GM21737 (cell line): ENCODE measurements at regions not wholly inside any gene's neighbourhood (a gene's known extent, or its start where the extent isn't known, plus 50 kb on each side); places are given as distances from the start of the nearest gene placed in this dataset.
"Not testable (repeated sequence)": the region's sequence is repeated elsewhere in the genome, so short reads cannot be mapped to it uniquely, and the experiment has no call there.

Experiments used
- ATAC-seq: cut with Tn5 transposase; IDR thresholded peaks from one replicate; pipeline ENCODE4 v1.9.1; 2021; ENCODE audit warnings: mild to moderate bottlenecking, moderate library complexity; ENCODE audit not compliant: unreplicated experiment

DNA sequence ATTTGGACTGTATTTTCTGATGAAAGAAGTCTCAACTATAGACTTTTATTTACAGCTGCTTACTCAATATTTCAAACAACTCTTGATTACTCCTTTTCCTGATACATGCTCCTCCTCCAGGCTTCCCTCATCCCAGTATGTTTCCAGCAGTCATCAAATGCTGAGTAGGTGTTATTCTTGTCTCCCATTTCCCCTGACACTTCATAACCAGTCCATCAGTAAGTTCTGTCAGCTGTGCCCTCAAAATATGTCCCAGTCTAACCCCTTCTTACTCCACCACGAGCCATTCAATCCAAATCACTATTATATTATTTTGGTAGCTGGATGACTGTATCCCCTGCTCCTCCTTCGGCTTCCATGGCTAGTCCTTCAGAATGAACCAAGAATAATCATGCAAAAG lies 189.1 kb upstream of the DTNA start:
- ATAC-seq = no peak

DNA sequence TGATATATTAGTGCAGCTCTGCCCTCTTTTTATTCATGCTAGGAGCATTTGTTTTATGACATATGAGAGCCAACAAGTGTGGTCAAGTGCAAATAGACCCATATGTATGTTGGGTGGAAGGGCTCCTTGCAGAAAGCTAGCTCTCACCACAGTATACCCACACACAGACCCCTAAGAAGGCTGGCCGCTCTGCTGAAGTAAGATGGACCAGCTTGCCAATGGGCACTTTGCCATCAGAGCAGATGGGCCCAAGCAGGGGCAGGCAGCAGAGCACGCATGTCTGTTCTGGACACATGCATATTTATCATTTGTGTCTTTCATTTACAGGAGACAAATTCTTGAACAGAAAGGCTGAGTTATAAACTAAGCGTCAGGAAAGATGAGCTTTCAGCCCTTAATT lies 187.5 kb upstream of the DTNA start:
- ATAC-seq = no peak

DNA sequence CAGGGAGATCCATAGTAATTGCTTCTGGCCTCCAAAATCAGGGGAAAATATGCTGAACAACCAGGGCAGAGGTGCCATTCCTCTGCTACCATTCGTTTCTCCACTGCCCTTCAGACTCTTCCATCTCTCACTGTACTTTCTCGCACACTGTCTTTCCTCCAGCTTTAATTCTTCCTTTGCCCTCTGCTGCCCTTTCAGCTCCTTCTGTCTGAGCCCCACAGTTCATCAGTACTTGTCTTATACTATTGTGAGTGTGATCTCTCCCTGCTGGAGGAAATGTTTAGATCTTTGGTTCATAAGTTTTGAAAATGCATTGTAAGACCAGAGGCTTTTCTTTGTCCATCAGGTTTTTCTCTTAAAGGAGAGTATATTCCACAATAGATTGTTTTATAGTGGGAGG lies 184.9 kb upstream of the DTNA start:
- ATAC-seq = no peak

DNA sequence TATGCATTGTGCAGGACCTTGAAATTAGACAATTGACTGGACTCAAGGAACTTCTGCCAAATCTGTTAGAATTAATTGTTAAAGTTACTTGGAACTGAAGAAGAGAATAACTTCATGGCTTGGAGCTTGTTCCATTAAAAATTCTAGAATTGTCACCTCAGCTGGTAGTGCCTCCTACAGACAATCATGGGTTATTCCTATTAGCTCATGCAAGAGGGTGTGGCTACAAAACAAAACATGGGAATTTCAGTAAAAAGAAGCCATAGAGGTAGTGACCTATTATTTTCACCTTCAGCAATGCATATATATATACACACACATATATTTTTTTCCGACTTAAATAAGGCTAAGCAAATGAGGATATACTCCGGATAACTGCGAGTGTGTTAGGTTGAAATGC lies 181.9 kb upstream of the DTNA start:
- ATAC-seq = no peak

DNA sequence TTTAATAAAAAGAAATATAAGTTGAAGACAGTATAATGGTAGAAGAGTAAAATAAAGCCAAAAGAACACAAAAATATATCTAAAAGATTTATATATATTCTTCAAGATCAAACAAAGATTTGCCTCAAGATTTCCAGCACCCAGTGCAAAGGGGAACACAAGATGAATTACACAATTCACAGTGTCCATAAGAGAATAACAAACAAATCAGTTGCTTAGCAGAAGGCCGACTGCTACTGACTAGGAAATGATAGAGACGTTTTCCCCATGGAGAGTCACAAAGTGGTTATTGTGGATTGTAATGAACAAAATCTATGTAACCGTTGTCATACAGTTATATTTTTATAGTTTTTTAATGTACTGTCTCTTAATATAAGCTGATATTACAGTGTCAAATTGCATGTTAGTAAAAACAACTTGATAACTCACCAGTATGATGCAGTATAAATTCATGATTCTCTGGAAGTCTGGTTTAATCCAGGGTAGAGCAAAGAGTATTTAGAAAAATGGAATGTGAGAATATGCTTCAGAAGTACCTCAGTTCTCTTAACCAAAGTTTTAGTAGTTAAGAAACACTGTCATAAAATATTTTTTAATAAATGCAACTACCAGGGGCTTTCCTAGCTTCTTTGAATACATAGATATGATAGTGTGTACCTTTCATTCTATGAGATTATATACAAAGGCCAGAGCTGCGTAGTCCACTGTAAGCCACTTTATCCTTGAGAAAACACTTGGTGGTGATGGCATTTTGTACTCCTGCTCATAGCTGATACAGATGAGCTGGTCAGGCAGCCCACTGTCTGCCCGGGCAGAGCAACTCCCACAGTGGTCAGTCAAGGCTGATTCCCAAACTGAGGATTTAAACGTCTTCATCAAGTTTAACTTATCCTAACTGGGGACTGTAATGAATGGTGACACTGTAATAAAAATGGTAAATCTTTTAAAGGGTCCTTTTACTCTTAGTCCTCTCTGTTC lies 180.5 kb upstream of the DTNA start:
- no peak for ATAC-seq

DNA sequence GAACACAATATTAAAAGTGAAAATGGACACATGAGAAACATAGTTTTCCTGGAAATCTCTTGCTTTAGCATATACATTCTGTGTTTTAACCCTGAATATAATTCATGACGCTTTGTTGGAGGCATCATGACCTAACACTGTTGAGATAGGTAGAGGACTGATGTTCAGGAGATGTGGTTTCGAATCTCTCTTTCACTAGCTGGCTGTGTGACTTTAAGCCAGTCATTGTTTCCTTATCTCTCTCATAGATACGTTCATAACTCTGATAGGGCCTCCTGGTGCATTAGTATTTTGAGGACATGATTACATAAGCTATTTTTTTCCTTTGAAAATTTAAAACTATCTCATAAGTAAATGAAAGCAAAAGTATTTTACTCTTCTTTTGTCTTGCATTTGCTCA lies 179.0 kb upstream of the DTNA start:
- ATAC-seq = no peak

DNA sequence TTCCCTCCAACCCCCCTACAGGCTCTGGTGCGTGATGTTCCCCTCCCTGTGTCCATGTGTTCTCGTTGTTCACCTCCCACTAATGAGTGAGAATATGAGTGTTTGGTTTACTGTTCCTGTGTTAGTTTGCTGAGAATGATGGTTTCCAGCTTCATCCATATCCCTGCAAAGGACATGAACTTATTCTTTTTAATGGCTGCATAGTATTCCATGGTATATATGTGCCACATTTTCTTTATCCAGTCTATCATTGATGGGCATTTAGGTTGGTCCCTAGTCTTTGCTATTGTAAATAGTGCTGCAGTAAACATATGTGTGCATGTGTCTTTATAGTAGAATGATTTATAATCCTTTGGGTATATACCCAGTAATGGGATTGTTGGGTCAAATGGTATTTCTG lies 175.5 kb upstream of the DTNA start:
- not testable (repeated sequence) for ATAC-seq

DNA sequence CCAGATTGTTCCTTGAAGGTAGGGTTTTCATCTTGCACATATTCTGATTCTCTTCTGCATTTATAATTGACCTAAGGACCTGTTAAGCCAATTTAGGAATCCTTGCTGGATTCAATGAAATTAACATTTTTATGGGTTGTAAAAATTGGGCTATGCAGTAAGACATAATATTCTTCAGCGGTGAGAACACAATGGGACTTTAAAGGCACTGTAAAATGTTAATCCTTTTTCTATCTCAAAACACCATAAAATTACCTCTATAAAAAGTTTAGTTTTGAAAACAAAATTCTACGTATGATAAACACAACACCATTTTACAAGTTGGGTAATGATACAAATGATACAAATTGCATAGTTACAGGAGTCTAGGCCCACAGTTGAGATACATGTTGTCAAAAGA lies 169.2 kb upstream of the DTNA start:
- no peak for ATAC-seq

DNA sequence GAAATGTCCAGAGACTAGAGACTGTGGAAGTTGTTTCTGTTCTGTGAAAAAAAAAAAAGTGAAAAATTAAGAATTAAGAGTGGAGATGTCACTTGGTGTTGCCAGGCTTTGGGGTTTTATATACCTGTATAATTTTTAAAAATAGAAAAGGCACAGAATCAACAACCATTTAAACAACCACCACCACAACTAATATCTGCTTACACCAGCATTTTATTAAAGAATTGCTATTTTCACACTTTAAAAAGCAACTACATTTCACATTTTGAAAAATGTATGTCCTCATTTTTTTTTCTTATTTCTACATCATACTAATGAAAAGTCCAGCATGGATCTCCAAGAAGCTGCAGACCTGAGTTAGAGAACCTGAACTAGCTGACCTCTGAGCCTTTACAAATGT lies 167.5 kb upstream of the DTNA start:
- no peak for ATAC-seq

DNA sequence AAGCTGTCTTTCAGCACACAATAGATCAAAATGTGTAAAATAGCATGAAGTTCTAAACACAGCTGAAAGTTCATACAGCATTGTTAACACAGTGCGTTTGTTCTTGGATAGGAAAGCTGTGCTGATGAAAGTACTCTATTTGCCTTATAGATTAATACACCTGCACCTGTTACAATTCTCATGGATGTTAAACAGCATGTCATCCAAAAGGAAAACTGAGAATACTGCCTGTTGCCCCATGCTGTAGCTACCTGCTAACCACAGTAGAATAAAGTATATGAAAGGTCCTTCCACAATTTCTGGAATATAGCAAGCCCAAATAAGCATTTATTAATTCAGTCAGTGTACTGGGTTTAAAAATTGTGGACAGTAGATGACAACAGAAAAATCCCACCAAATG lies 166.7 kb upstream of the DTNA start:
- ATAC-seq = no peak

DNA sequence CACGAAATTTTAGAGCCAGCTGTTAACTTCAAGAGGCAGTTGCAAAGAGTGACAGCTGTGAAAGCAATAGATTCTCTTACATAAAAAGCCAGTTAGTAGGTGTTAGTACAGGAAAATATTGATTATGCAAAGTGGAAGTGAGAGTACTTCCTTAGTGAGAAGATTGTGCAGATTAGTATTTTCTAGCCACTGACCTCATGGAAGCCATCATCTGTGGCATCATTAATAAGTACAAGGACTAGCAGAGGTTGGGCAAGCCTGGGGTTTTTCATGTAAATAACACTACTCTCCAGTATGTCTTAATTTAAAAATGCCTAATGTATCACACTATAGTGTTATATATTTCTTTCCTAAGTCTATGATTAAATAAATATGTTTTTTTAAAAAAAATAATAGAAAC lies 166.2 kb upstream of the DTNA start:
- ATAC-seq = no peak

DNA sequence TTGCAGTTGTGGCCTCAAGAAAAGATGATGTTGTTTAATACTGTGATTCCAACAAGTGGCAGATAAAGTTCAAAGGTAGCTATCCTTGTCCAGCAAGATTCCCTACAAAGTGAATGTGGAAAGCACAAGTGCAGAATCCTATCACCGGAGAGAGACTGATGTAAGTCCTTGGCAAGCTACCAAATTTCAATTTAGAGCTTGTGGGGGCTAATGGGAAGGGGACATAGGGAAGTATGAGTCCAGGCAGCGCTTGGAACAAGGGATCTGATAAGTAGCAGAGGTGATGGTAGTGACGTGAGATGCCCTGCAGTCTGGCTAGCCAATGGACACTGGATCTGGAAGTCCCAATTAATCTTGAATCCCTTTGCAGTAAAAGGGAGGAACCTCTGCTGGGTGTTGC lies 165.2 kb upstream of the DTNA start:
- ATAC-seq = no peak

DNA sequence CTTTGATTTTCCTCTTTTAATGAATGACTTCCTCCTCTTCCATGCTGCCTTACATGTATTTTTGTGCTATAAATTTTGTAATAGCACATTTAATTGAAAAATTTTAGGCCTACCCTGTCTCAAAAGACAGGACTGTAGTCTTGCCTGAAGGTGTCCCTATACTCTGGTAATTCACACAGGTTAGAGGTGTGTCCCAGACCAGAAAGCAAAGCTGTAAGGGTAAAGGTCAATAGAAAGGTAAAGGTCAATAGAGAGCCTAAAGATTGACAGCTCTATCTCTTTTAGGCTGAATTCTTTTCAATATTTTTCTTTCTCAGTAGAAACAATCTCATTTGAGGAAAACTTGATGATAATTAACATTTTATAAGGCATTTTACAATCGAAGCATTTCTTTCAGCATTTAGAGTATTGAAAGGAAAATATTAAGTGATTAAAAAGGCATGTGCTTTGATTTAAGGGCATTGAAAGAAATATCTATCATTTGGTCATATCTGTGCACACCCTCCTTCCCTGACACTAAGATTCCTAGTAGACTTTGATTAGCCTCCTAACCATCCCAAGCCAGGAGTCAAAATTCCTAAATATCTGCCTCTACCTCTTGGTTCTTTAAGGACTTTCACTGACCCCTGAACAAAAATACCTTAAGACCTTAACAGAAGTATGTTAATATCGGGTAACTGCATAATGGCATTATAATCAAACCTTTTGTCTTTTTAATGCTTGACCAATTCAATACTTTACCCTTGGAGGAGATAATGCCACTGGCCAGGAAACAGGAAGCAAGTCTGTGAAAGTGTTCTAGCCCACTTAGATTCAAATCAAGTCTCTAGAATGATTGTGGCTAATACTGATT lies 161.8 kb upstream of the DTNA start:
- no peak for ATAC-seq

DNA sequence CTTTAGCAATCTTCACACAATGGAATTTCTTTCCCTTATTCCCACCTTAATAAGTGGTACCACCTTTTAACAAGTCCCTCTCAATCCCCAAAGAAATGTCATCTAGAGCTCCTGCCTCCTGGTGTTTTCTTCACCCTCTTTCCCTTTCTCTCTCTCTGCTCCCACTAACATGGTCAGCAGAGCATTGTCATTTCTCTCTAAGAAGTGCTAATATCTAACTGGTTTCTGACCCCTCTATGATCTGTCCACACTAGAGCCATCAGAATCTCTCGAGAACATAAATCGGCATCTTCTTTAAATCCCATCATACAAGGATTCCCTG lies 161.2 kb upstream of the DTNA start:
- ATAC-seq = no peak

DNA sequence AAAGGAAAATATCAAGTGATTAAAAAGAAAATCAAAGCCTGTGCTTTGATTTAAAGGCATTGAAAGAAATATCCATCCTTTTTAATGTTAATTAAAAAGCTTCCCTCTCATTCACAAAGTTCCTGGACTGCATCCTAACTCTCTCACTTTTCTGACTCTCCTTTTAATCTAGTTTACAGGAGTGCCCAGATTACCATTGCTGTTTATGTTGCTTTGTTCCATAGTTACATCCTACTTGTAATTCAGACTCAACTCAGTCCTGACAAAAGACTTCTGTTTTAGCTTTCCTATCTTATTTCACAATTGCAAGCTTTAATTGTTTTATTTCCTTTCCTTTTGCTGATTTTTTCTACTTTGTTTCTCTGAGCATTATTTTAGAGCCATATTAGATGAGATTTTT lies 160.7 kb upstream of the DTNA start:
- ATAC-seq = no peak

DNA sequence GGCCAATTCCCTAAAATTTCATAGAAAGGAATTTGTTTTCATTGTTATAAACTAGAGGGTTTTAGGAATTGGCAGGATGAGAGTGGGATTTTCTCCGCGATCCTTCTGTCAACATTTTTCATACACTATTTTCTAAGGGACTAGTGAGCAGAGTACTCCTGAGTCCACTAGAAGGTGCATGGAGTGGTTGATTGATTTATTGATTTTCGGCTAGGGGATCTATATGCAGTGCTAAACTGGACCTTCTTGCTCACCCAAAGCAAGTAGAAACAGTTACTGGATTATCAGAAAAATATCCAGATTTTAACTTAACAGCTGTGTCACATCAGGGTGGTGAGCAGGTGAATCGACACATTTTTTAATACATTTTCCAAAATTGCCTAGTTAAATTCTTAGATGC lies 159.9 kb upstream of the DTNA start:
- no peak for ATAC-seq

DNA sequence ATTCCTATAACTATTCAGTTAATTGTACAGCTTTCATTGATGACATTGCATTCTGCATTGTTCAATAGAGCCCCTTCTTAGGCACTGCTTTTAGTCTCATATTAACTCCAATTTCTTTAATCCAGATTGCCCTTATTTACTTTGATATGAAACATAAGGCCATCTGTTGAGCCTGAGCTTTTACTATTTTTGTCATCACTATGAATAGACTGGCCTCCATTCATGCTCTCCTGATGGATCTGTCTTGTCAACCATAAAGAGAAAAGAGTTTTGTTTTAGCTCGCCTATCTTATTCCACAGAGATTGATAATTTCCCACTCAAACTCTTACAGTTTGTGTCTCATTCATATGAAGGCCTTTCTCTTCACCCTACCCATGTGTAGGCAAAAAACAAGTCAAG lies 159.2 kb upstream of the DTNA start:
- ATAC-seq = no peak

DNA sequence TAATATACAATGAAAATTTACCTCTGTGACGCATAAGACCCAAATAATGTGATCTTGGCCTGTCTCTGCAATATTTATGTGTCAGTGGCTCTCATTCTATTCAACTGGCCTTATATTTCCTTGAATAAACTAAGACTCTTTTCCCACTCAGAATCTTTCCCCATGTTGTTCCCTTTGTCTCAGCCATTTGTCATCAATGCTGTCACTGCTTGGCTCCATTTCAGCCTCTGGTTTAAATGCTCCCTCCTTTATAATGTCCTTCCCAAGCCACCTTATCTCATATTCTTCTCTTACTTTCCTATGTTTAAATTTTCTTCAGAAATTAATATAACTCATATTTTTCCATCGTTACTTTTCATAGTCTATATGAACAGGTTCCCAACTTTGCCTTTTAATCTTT lies 158.3 kb upstream of the DTNA start:
- no peak for ATAC-seq

DNA sequence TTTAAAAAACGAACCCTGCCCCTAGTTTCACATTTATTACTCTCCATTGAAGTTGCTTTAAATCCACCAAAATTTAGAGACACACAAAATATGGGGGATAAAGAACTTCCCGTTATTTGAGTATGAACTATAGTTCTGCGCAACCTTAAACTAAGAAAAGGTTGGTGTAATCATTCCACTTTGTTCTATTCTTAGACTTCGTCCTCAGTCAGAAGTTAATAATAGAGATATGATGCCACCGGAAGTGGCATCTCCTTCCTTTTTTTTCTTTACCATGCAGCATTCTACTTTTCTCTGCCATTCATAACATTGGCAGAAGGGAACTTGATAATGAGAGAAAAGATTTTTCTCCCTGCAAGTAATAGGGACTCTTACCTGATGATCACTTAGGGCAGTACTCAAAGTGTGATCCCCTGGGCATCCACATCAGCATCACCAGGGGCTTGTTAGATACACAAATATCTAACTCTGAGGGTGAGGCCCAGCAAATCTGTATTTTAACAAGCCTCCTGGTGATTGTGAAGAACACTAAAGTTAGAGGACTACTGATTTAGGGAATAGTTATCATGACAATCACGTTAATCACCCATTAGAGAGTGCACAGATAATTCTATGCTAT lies 147.7 kb upstream of the DTNA start:
- ATAC-seq = no peak

DNA sequence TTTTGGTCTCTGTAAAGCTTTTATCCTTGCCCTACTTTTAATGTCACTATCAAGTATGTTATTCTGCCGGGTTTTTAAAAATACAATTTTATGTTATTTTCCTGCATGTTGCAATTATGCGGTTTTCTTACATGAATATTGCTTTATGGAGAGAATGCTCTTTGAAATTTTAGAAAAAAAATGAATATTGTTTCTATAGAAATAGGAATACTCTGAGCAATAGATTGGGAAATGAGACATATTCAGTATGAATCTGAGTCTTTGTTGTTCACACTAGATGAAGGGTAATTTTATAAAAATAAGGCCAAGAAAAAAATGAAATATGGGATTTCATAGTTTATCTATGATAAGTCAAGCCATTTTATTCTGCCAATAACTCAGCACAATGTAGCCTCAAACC lies 142.2 kb upstream of the DTNA start:
- no peak for ATAC-seq

DNA sequence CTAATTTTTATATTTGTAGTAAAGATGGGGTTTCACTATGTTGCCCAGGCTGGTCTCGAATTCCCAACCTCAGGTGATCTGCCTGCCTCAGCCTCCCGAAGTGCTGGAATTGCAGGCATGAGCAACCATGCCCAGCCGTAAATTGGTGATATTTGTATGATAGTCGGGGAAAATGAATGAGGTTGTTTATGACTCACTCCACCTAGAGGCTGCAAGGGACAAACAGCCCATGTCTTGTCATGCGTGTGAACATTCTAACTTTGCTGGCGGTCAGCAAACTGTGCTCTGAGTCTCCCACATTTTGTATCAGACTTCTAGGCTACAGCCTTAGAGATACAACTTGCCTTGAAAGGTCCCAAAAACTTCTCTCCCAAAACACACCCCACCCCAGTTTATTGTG lies 133.5 kb upstream of the DTNA start:
- no peak for ATAC-seq

DNA sequence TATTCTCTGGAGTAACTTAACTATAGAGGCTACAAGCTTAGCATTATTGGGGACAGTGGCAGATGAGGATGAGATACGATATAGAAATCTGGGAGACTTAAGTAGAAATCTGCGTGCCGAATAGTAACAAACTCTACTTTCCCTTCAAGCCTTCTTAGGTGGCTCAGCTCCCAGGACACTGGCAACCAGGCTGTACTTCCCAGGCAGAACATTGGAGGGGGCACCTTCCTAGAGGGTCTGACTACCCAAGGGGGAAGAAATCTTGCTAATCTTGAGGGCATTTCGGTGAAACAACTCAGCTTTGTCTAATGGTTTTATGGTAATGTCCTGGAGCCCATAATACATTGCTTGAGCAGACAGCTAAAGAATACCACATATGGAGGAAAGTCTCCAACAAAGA lies 126.2 kb upstream of the DTNA start:
- ATAC-seq = no peak
